GM23248 (cell line): ENCODE measurements at regions not wholly inside any gene's neighbourhood (a gene's known extent, or its start where the extent isn't known, plus 50 kb on each side); places are given as distances from the start of the nearest gene placed in this dataset.

Experiments
- EZH2 ChIP-seq: fragments of 200-600 bp; sonication (generic); IDR thresholded peaks from 2 replicates; pipeline ENCODE4 v1.6.1; 2018; ENCODE audit warnings: antibody characterized with exemption, mild to moderate bottlenecking; ENCODE audit not compliant: insufficient read depth, poor library complexity, severe bottlenecking
- EZH2phosphoT487 ChIP-seq: fragments of 200-600 bp; sonication (generic); IDR thresholded peaks from 2 replicates; pipeline ENCODE4 v1.6.1; 2018; ENCODE audit warnings: antibody characterized with exemption, moderate library complexity, mild to moderate bottlenecking, low read depth; ENCODE audit not compliant: insufficient read depth

GRCh38 chr13:65287405-65287804 is 1942.7 kb downstream of the PCDH9 start:
- TF ChIP-seq EZH2 = no peak
- no peak for TF ChIP-seq EZH2phosphoT487
